ENCODE measurements at regions not wholly inside any gene's neighbourhood (a gene's known extent, or its start where the extent isn't known, plus 50 kb on each side); places are given as distances from the start of the nearest gene placed in this dataset.
A peak's percentile ranks its signal among the peaks of the same experiment; 100 is the strongest.
"Not testable (repeated sequence)": the region's sequence is repeated elsewhere in the genome, so short reads cannot be mapped to it uniquely, and the experiment has no call there.

DNA sequence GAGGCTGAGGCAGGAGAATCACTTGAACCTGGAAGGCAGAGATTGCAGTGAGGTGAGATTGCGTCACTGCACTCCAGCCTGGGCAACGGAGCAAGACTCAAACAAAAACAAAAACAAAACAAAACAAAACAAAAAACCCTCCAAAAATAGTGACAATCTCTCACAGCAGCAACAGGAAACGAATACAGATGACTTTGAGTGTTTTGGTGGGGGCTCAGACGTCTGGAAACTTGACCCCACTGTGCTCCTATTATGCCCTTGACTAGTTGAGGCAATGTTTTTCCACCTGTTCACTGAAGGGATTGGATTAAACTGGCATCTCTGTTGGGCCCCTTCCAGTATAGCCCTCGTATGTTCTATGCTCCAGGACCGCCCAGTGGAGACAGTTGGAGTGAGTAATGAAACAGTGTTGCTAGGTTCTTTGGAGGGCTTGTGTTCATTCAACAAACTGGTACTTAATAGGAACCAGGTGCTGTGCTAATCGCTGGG, 167.0 kb downstream of the UTP18 start:
- TF ChIP-seq ZFX (IDR thresholded peaks at IDR 0.05), result no peak
- TF ChIP-seq, protein P1, sequence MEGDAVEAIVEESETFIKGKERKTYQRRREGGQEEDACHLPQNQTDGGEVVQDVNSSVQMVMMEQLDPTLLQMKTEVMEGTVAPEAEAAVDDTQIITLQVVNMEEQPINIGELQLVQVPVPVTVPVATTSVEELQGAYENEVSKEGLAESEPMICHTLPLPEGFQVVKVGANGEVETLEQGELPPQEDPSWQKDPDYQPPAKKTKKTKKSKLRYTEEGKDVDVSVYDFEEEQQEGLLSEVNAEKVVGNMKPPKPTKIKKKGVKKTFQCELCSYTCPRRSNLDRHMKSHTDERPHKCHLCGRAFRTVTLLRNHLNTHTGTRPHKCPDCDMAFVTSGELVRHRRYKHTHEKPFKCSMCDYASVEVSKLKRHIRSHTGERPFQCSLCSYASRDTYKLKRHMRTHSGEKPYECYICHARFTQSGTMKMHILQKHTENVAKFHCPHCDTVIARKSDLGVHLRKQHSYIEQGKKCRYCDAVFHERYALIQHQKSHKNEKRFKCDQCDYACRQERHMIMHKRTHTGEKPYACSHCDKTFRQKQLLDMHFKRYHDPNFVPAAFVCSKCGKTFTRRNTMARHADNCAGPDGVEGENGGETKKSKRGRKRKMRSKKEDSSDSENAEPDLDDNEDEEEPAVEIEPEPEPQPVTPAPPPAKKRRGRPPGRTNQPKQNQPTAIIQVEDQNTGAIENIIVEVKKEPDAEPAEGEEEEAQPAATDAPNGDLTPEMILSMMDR (conservative IDR thresholded peaks at IDR 0.05), result no peak
- H3K27ac ChIP-seq, result no peak overlapping the region

DNA sequence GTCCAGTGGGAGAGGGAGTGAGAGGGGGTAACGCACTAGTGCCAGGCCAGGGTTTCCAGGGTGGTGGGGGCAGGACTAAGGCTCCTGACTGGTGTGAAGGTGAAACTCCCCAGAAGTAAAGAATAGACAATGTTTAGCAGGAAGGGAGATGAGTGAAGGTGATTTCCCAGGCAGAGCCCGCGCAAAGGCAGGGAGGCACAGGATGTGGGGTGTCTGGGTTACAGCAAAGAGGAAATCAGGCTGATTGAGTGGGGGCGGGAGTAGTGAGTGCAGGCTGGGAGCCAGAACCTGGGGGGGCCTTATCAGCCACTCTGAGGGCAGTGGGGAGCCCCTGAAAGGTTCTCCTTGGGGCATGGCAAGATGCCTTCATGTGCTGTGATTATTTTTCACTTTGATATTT, 167.5 kb downstream of the UTP18 start:
- TF ChIP-seq ZFX (IDR thresholded peaks at IDR 0.05), result no peak
- TF ChIP-seq, protein P1 (conservative IDR thresholded peaks at IDR 0.05), result no peak
- no peak overlapping the region for H3K27ac ChIP-seq

DNA sequence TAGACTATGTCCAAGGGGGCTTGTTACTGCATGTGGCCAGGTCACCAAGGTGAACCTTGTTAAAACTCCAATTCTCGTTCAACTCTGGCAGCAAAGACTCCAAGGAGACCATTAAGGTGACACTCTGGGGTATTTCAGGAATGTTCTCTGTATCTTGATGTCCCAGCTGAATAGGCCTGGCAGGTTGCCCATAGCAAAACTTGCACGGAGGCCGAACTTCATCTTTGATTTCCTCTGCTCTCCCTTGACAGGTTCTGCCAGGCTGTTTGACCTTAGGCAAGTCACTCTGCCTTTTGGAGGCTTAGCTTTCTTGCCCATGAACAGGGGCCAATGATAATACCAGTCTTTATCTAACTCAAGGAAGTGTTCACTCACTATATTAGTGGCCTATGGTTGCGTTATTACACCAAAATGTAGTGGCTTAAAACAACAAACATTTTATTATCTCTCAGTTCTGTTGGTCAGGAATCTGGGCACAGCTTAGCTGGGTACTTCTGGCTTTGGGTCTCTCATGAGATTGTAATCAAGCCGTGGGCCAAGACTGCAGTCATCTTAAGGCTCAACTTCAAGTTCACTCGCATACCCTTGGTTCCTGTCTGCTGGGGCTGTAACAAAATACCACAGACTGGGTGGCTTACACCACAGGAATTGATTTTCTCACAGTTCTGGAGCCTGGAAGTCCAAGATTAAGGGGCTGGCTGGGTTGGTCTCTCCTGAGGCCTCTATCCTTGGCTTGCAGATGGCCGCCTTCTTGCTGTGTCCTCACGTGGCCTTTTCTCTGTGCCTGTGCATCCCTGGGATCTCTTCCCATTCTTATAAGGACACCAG, 168.5 kb downstream of the UTP18 start:
- no peak overlapping the region; the same call in 1 of the 2 replicates for H3K27ac ChIP-seq
- TF ChIP-seq ZFX (IDR thresholded peaks at IDR 0.05), result no peak
- TF ChIP-seq, protein P1 (conservative IDR thresholded peaks at IDR 0.05), result no peak

DNA sequence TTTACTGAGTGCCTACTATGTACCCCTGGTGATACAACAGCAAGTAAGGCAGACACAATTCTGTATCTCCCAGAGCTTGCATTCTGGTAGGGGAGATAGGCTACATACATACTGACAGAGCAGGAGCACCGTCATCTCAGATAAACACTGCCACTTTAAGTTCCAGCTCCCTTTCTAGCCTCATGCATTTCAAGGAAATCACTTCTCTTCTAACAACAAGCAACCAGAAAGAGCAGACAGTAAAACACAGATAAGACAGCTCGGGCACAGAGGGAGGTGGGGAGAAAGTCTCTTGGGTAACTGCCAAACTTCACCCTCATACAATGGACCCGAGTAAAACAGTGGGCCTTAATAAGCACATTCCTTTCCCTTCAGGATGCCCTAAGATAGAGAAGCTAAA, 169.6 kb downstream of the UTP18 start:
- H3K27ac ChIP-seq, result not testable (repeated sequence)

DNA sequence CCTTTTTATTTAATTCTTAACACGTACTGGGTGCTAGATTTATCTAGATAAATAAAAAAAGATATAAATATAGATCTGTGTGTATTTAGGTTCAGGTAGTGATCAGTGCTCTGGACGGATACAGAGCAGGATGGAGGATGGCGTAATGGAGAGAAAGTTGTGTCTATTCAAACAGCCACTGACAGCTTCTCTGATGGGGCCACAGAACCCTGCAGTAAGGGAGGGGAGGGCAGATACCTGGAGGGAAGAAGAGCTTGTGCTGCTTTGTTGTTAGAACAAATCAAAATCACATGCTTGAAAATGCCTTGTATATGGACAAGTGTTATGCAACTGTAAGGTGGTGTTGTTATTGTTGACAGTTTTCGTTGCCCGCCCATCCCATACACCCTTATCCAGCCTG, 170.2 kb downstream of the UTP18 start:
- no peak overlapping the region for H3K27ac ChIP-seq
- TF ChIP-seq ZFX (IDR thresholded peaks at IDR 0.05), result no peak
- TF ChIP-seq, protein P1 (conservative IDR thresholded peaks at IDR 0.05), result no peak

DNA sequence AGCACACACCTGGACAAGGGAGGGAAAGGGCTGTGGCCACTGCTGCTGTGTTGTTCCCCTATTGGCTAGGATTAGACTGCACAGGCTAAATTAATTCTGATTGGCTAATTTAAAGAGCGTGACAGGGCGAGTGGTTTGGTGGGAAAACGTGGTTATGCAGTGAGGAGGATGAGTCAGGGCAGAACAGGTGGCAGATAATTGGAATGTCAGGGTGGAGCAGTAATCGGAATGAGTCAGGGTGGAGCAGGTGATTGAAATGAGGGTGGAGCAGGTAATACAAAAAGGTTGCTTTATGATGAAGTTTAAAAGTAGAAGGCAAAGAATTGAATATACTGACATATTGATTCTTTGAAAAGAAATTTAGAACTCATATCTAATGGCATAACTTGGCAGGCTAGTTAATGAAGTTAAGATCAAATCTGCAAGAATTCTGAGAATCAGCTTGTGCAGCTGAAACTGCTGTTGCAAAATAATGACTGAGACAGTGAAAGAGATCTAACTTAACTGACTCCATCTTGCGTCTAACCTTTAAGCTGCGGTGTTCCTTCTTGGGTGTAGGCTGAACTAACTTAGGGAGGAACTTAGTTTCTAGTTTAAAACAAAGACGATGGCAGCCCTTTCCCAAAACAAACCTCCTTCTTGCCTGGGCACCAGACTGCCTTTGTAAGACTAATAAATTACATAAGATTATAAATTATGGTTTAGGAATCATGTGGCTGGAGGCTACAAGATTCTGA, 174.3 kb downstream of the UTP18 start:
- peak overlapping the region; percentile 19; the same call in 1 of the 2 replicates for H3K27ac ChIP-seq
- no peak for TF ChIP-seq ZFX (IDR thresholded peaks at IDR 0.05)
- TF ChIP-seq, protein P1 (conservative IDR thresholded peaks at IDR 0.05), result no peak

DNA sequence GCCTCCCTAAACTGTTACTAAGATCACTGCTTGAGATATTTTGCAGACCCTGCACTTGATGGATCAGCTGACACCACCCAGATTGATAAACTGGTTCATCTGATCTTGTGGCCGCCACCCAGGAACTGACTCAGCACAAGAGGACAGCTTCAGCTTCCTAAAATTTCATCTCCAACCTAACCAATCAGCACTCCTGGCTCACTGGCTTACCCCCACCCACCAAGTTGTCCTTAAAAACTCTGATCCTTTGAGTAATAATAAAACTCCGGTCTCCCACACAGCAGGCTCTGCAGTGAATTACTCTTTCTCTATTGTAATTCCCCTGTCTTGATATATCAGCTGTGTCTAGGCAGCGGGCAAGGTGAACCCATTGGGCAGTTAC, 174.8 kb downstream of the UTP18 start:
- H3K27ac ChIP-seq, result peak overlapping the region; percentile 19; the same call in 1 of the 2 replicates
- TF ChIP-seq, protein P1 (conservative IDR thresholded peaks at IDR 0.05), result no peak
- no peak for TF ChIP-seq ZFX (IDR thresholded peaks at IDR 0.05)
